PC-3 (cell line): ENCODE measurements at regions not wholly inside any gene's neighbourhood (a gene's known extent, or its start where the extent isn't known, plus 50 kb on each side); places are given as distances from the start of the nearest gene placed in this dataset.

Experiments used
- ATAC-seq: fragments of 200-7000 bp; cut with Tn5 transposase; 2 replicates; pipeline ENCODE4 v1.9.1; 2020; ENCODE audit warnings: mild to moderate bottlenecking, moderate library complexity
- BruUV-seq: library from RNA; stranded (reverse); fragments of 400-500 nt; replicated peaks from 2 replicates; lab custom pipeline; 2021; lab: Mats Ljungman, UMichigan
- CTCF ChIA-PET: fragments of 300-600 bp; sonication (Branson Sonifier 250); formaldehyde crosslinking; loops from one replicate; lab custom pipeline; 2022; ENCODE audit warnings: antibody characterized with exemption; lab: Charles Lee
- POLR2A ChIA-PET: fragments of 300-600 bp; sonication (Branson Sonifier 250); formaldehyde crosslinking; loops from one replicate; lab custom pipeline; 2022; ENCODE audit warnings: antibody characterized with exemption; ENCODE audit not compliant: unreplicated experiment; lab: Charles Lee
- DNase-seq: peaks from one replicate; pipeline ENCODE4 v3.0.0-alpha.2; 2015
- H2AFZ ChIP-seq: fragments of 300-600 bp; sonication (generic); 2 replicates; pipeline ENCODE4 v1.6.0; 2016; ENCODE audit warnings: antibody characterized with exemption, low read length
- H3F3A ChIP-seq: fragments of 300-600 bp; sonication (generic); one replicate; pipeline ENCODE4 v1.6.0; 2017; ENCODE audit warnings: antibody characterized with exemption, low read length, control low read depth, mild to moderate bottlenecking; ENCODE audit not compliant: unreplicated experiment
- H3K27ac ChIP-seq: fragments of 300-600 bp; sonication (generic); 2 replicates; pipeline ENCODE4 v1.5.1; 2016; ENCODE audit warnings: mild to moderate bottlenecking, low read length
- H3K27me3 ChIP-seq: fragments of 300-600 bp; sonication (generic); 2 replicates; pipeline ENCODE4 v1.6.1; 2016; ENCODE audit warnings: low read length, mixed read lengths
- H3K36me3 ChIP-seq: fragments of 300-600 bp; sonication (generic); 2 replicates; pipeline ENCODE4 v1.6.1; 2016; ENCODE audit warnings: low read depth, mixed run types, low read length, mixed read lengths
- H3K4me1 ChIP-seq: fragments of 300-600 bp; sonication (generic); 2 replicates; pipeline ENCODE4 v1.5.1; 2016; ENCODE audit warnings: low read length; ENCODE audit not compliant: insufficient read depth
- H3K4me2 ChIP-seq: fragments of 300-600 bp; sonication (generic); 2 replicates; pipeline ENCODE4 v1.6.0; 2016; ENCODE audit warnings: low read length
- H3K4me3 ChIP-seq: fragments of 300-600 bp; sonication (generic); 2 replicates; pipeline ENCODE4 v1.5.1; 2016; ENCODE audit warnings: mild to moderate bottlenecking, low read length, mixed read lengths
- H3K79me2 ChIP-seq: fragments of 300-600 bp; sonication (generic); 2 replicates; pipeline ENCODE4 v1.6.1; 2017; ENCODE audit warnings: low read length, mixed read lengths
- H3K9ac ChIP-seq: fragments of 300-600 bp; sonication (generic); 2 replicates; pipeline ENCODE4 v1.6.0; 2016; ENCODE audit warnings: mild to moderate bottlenecking, low read length
- H3K9me2 ChIP-seq: fragments of 300-600 bp; sonication (generic); replicated peaks from 2 replicates; pipeline ENCODE4 v1.6.1; 2016; ENCODE audit warnings: mixed run types, low read length, mixed read lengths
- H3K9me3 ChIP-seq: fragments of 300-600 bp; sonication (generic); 2 replicates; pipeline ENCODE4 v1.6.1; 2016; ENCODE audit warnings: low read length, mixed read lengths
- H4K20me1 ChIP-seq: fragments of 300-600 bp; sonication (generic); 2 replicates; pipeline ENCODE4 v1.6.1; 2016; ENCODE audit warnings: low read length, mixed read lengths
- EZH2 ChIP-seq: fragments of 300-600 bp; sonication (generic); IDR thresholded peaks from one replicate; pipeline ENCODE4 v1.6.1; 2017; ENCODE audit warnings: antibody characterized with exemption, mild to moderate bottlenecking, low read length; ENCODE audit not compliant: unreplicated experiment
- EZH2phosphoT487 ChIP-seq: fragments of 300-600 bp; sonication (generic); IDR thresholded peaks from 2 replicates; pipeline ENCODE4 v1.6.1; 2018; ENCODE audit warnings: mild to moderate bottlenecking, antibody characterized with exemption, low read length, borderline replicate concordance
- intact Hi-C: fragments of 100-400 bp; cut with micrococcal nuclease; formaldehyde crosslinking; loops from 2 replicates; pipeline ENCODE4 v1.9.0; 2023
- TF ChIP-seq, protein P1 (sequence below): fragments of 300-600 bp; sonication (generic); conservative IDR thresholded peaks from 2 replicates; pipeline ENCODE4 v1.5.1; 2017; ENCODE audit warnings: antibody characterized with exemption, low read depth, mild to moderate bottlenecking, low read length

DNA sequence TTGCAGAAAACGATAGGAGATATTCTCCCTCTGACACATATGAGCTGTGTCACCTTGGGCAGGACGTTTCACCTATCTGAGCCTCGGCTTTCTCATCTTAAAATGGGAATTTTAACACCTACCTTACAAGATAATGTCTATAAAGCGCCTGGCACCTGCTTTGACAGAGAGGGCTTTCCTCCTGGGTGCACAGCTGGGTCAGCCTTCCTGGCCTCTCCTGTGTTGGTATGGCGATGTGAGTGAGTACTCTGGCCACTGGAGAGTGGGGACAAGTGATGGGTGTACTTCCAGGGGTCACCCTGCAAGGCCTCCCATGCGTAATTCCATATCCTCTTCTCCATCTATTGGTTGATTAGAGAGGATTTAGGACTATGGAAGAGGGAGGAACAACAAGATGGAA, 113.1 kb upstream of the SMIM23 start:
- Histone ChIP-seq H3K79me2 (no peaks in the 10 kb centered on the region), H3K4me1 (no peaks in the 10 kb centered on the region), H4K20me1 (no peaks in the 10 kb centered on the region), H3K9me3 (no peaks in the 10 kb centered on the region), H3K9me2 (no peaks in the 10 kb centered on the region), H3K27ac (no peak overlapping the region), H3K4me2 (no peak overlapping the region), H3K9ac (no peak overlapping the region), H3K4me3 (no peak overlapping the region), H3K27me3 (peaks cover 82% of the 10 kb centered on the region), H3K36me3 (no peaks in the 10 kb centered on the region), H3F3A (no peaks in the 10 kb centered on the region), H2AFZ (no peak overlapping the region)
- DNase-seq: no peak
- no TSS peak for BruUV-seq
- no peak for ATAC-seq
- ChIA-PET POLR2A (no interaction called here), CTCF (interaction anchor here (0.5 kb wide), 1 partner anchor 400 kb away, joined by 3 read pairs; no protein-coding TSS in a partner anchor)
- TF ChIP-seq, protein P1, sequence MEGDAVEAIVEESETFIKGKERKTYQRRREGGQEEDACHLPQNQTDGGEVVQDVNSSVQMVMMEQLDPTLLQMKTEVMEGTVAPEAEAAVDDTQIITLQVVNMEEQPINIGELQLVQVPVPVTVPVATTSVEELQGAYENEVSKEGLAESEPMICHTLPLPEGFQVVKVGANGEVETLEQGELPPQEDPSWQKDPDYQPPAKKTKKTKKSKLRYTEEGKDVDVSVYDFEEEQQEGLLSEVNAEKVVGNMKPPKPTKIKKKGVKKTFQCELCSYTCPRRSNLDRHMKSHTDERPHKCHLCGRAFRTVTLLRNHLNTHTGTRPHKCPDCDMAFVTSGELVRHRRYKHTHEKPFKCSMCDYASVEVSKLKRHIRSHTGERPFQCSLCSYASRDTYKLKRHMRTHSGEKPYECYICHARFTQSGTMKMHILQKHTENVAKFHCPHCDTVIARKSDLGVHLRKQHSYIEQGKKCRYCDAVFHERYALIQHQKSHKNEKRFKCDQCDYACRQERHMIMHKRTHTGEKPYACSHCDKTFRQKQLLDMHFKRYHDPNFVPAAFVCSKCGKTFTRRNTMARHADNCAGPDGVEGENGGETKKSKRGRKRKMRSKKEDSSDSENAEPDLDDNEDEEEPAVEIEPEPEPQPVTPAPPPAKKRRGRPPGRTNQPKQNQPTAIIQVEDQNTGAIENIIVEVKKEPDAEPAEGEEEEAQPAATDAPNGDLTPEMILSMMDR: no peak
- TF ChIP-seq EZH2: no peak
- no peak for TF ChIP-seq EZH2phosphoT487
- intact Hi-C loops: no loop called here

DNA sequence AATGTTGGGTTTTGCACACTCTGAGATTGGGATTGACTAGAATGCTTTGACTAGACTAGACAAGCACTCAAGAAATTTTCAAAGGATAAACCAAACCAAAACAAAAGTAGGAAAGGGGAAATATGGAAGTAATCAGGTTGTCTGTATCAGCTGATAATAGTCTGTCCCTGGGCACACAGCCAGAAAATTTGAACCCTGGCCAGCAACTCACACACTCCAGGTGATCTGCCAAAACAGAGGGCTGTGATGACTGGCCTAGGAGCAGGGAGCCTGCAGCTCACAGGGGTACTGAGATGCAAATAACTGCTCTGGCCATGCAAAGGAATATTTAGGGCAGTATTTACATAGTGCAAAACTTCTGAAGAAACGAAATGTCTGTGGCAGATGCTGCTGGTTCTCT, 112.3 kb upstream of the SMIM23 start:
- intact Hi-C loops: no loop called here
- no peak overlapping the region for H3K27ac ChIP-seq
- no peaks in the 10 kb centered on the region for H3K9me3 ChIP-seq
- no peak overlapping the region for H2AFZ ChIP-seq
- no peaks in the 10 kb centered on the region for H3K79me2 ChIP-seq
- H3K27me3 ChIP-seq: peaks cover 88% of the 10 kb centered on the region
- H3K36me3 ChIP-seq: no peaks in the 10 kb centered on the region
- ATAC-seq (no peak), DNase-seq (no peak)
- H3K4me2 ChIP-seq: no peak overlapping the region
- no TSS peak for BruUV-seq
- no peaks in the 10 kb centered on the region for H3K4me1 ChIP-seq
- no peak overlapping the region for H3K4me3 ChIP-seq
- no peaks in the 10 kb centered on the region for H3K9me2 ChIP-seq
- H3F3A ChIP-seq: no peaks in the 10 kb centered on the region
- H3K9ac ChIP-seq: no peak overlapping the region
- TF ChIP-seq EZH2phosphoT487: no peak
- TF ChIP-seq, protein P1: no peak
- no peak for TF ChIP-seq EZH2
- POLR2A ChIA-PET: no interaction called here
- CTCF ChIA-PET: no interaction called here
- no peaks in the 10 kb centered on the region for H4K20me1 ChIP-seq

GRCh38 chr5:171673840-171674239, 111.8 kb upstream of the SMIM23 start:
- no peaks in the 10 kb centered on the region for H4K20me1 ChIP-seq
- no TSS peak for BruUV-seq

More at GRCh38 chr5:171673840-171674239, 111.8 kb upstream of the SMIM23 start:
- Histone ChIP-seq H3K9me3 (no peaks in the 10 kb centered on the region), H3K79me2 (no peaks in the 10 kb centered on the region), H3K36me3 (no peaks in the 10 kb centered on the region), H3K4me1 (no peaks in the 10 kb centered on the region), H2AFZ (no peak overlapping the region), H3K27ac (no peak overlapping the region), H3K4me3 (no peak overlapping the region), H3K27me3 (peaks cover 93% of the 10 kb centered on the region), H3F3A (no peaks in the 10 kb centered on the region), H3K4me2 (no peak overlapping the region), H3K9me2 (no peaks in the 10 kb centered on the region), H3K9ac (no peak overlapping the region)
- DNase-seq (no peak), ATAC-seq (no peak)
- intact Hi-C loops: no loop called here
- ChIA-PET POLR2A (no interaction called here), CTCF (no interaction called here)
- TF ChIP-seq, protein P1: no peak
- TF ChIP-seq EZH2 (no peak), EZH2phosphoT487 (no peak)
